ENCODE measurements at regions not wholly inside any gene's neighbourhood (a gene's known extent, or its start where the extent isn't known, plus 50 kb on each side); places are given as distances from the start of the nearest gene placed in this dataset.

GRCh38 chr21:35646606-35647005 is 413.7 kb downstream of the SETD4 start:
- DNase-seq (ENCODE audit: low read depth, low spot score) = no peak

- DNase-seq (ENCODE audit: low read depth, low spot score) = no peak
Observed at GRCh38 chr21:35645991-35646390, 414.3 kb downstream of the SETD4 start.

GRCh38 chr21:35644523-35644922 is 415.8 kb downstream of the SETD4 start:
- DNase-seq (ENCODE audit: low read depth, low spot score) = no peak

GRCh38 chr21:35643176-35643575 is 417.1 kb downstream of the SETD4 start:
- DNase-seq (ENCODE audit: low read depth, low spot score) = no peak

- DNase-seq (ENCODE audit: low read depth, low spot score) = peak; percentile 19
Observed at GRCh38 chr21:35641271-35642016, 418.9 kb downstream of the SETD4 start.

- peak; percentile 66 for DNase-seq (ENCODE audit: low read depth, low spot score)
Observed at GRCh38 chr21:35637431-35637830, 422.9 kb downstream of the SETD4 start.

GRCh38 chr21:35635994-35636393 is 424.3 kb downstream of the SETD4 start:
- DNase-seq (ENCODE audit: low read depth, low spot score) = no peak

GRCh38 chr21:35635261-35635660 is 425.1 kb downstream of the SETD4 start:
- peak; percentile 38 for DNase-seq (ENCODE audit: low read depth, low spot score)

- no peak for DNase-seq (ENCODE audit: low read depth, low spot score)
Observed at GRCh38 chr21:35633501-35633900, 426.8 kb downstream of the SETD4 start.

- no peak for DNase-seq (ENCODE audit: low read depth, low spot score)
Observed at GRCh38 chr21:35632711-35633110, 427.6 kb downstream of the SETD4 start.

- DNase-seq (ENCODE audit: low read depth, low spot score) = peak; percentile 28
Observed at GRCh38 chr21:35628316-35628715, 432.0 kb downstream of the SETD4 start.

- no peak for DNase-seq (ENCODE audit: low read depth, low spot score)
Observed at GRCh38 chr21:35627462-35627861, 432.9 kb downstream of the SETD4 start.

GRCh38 chr21:35625576-35625975 is 434.8 kb downstream of the SETD4 start:
- no peak for DNase-seq (ENCODE audit: low read depth, low spot score)

- DNase-seq (ENCODE audit: low read depth, low spot score) = no peak
Observed at GRCh38 chr21:35624901-35625300, 435.4 kb downstream of the SETD4 start.

GRCh38 chr21:35622612-35623011 is 437.7 kb downstream of the SETD4 start:
- no peak for DNase-seq (ENCODE audit: low read depth, low spot score)

- peak; percentile 15 for DNase-seq (ENCODE audit: low read depth, low spot score)
Observed at GRCh38 chr21:35619184-35619583, 441.1 kb downstream of the SETD4 start.

- no peak for DNase-seq (ENCODE audit: low read depth, low spot score)
Observed at GRCh38 chr21:35617491-35617890, 442.8 kb downstream of the SETD4 start.

- DNase-seq (ENCODE audit: low read depth, low spot score) = peak; percentile 46
Observed at GRCh38 chr21:35616090-35616489, 444.2 kb downstream of the SETD4 start.

GRCh38 chr21:35615325-35615724 is 445.0 kb downstream of the SETD4 start:
- DNase-seq (ENCODE audit: low read depth, low spot score) = no peak

GRCh38 chr21:35614396-35614921 is 445.9 kb downstream of the SETD4 start:
- peak; percentile 37 for DNase-seq (ENCODE audit: low read depth, low spot score)

- DNase-seq (ENCODE audit: low read depth, low spot score) = no peak
Observed at GRCh38 chr21:35611708-35612132, 448.6 kb downstream of the SETD4 start.

GRCh38 chr21:35609263-35609662 is 451.1 kb downstream of the SETD4 start:
- no peak for DNase-seq (ENCODE audit: low read depth, low spot score)

- DNase-seq (ENCODE audit: low read depth, low spot score) = no peak
Observed at GRCh38 chr21:35607406-35607805, 452.9 kb downstream of the SETD4 start.

GRCh38 chr21:35606578-35606977 is 453.7 kb downstream of the SETD4 start:
- DNase-seq (ENCODE audit: low read depth, low spot score) = no peak

Measured in astrocyte of the hippocampus (primary cell).